D721Med (cell line): ENCODE measurements at regions not wholly inside any gene's neighbourhood (a gene's known extent, or its start where the extent isn't known, plus 50 kb on each side); places are given as distances from the start of the nearest gene placed in this dataset.

Experiments
- DNase-seq: peaks from one replicate; pipeline ENCODE4 v3.0.0; 2011; ENCODE audit warnings: low spot score; ENCODE audit not compliant: insufficient read length
- FAIRE-seq: peaks from 2 replicates; lab custom pipeline; 2011; peaks lifted over from hg19 to GRCh38; lab: Jason Lieb, UNC
- CTCF ChIP-seq: IDR thresholded peaks from 2 replicates; pipeline ENCODE4 v1.5.1; 2012; ENCODE audit warnings: mild to moderate bottlenecking, control low read depth; ENCODE audit not compliant: insufficient read depth; ENCODE audit errors: missing control alignments

- no peak for TF ChIP-seq CTCF
- DNase-seq = no peak
- FAIRE-seq = no peak
Observed at GRCh38 chr9:71223953-71224538, 102.6 kb upstream of the TRPM3 start.

- TF ChIP-seq CTCF = no peak
Observed at GRCh38 chr9:71218774-71219173, 97.4 kb upstream of the TRPM3 start.

GRCh38 chr9:71213633-71214032 lies 92.2 kb upstream of the TRPM3 start:
- TF ChIP-seq CTCF = no peak
- FAIRE-seq = no peak
- DNase-seq = no peak

More at GRCh38 chr9:71218774-71219173, 97.4 kb upstream of the TRPM3 start:
- FAIRE-seq (no peak), DNase-seq (no peak)

- DNase-seq = no peak
- no peak for TF ChIP-seq CTCF
- no peak for FAIRE-seq
Observed at GRCh38 chr9:71210326-71210725, 88.9 kb upstream of the TRPM3 start.

- no peak for TF ChIP-seq CTCF
- no peak for FAIRE-seq
- DNase-seq = no peak
Observed at GRCh38 chr9:71209890-71210289, 88.5 kb upstream of the TRPM3 start.

- no peak for FAIRE-seq
- no peak for TF ChIP-seq CTCF
- no peak for DNase-seq
Observed at GRCh38 chr9:71202931-71203330, 81.5 kb upstream of the TRPM3 start.

- no peak for TF ChIP-seq CTCF
- DNase-seq (no peak), FAIRE-seq (no peak)
Observed at GRCh38 chr9:71191708-71192107, 70.3 kb upstream of the TRPM3 start.
